ENCODE measurements at regions not wholly inside any gene's neighbourhood (a gene's known extent, or its start where the extent isn't known, plus 50 kb on each side); places are given as distances from the start of the nearest gene placed in this dataset.

DNA sequence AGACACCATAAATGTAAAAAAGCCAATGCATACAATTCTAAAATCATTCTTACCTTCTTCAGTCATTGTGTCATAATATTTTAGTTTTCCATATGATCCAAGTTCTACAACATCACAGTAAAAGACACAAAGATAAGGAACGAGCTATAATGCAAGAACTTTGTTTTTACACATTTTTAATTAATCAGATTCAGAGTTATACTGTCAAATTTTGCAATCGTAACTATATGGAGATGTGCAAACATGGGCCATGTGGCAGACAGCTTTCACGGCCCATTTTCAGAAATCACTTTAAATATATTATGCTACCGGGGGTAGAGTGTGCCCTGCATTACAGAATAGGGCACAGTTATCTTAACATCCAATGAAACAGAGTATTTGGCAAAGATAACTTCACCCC is 188.4 kb downstream of the ACER2 start:
- TF ChIP-seq, protein P1, sequence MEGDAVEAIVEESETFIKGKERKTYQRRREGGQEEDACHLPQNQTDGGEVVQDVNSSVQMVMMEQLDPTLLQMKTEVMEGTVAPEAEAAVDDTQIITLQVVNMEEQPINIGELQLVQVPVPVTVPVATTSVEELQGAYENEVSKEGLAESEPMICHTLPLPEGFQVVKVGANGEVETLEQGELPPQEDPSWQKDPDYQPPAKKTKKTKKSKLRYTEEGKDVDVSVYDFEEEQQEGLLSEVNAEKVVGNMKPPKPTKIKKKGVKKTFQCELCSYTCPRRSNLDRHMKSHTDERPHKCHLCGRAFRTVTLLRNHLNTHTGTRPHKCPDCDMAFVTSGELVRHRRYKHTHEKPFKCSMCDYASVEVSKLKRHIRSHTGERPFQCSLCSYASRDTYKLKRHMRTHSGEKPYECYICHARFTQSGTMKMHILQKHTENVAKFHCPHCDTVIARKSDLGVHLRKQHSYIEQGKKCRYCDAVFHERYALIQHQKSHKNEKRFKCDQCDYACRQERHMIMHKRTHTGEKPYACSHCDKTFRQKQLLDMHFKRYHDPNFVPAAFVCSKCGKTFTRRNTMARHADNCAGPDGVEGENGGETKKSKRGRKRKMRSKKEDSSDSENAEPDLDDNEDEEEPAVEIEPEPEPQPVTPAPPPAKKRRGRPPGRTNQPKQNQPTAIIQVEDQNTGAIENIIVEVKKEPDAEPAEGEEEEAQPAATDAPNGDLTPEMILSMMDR (IDR thresholded peaks at IDR 0.05; ENCODE audit: low read depth, low read length), result no peak
- no peak for TF ChIP-seq EZH2phosphoT487 (IDR thresholded peaks at IDR 0.05; ENCODE audit: low read depth)

All from OCI-LY3 (cell line).